ENCODE measurements at regions not wholly inside any gene's neighbourhood (a gene's known extent, or its start where the extent isn't known, plus 50 kb on each side); places are given as distances from the start of the nearest gene placed in this dataset.
A peak's percentile ranks its signal among the peaks of the same experiment; 100 is the strongest.

- Mint-ChIP-seq H3K4me3 (no peak overlapping the region), H3K4me1 (no peaks in the 10 kb centered on the region), H3K27me3 (no peaks in the 10 kb centered on the region), H3K27ac (no peak overlapping the region), H3K36me3 (no peaks in the 10 kb centered on the region), H3K9me3 (peaks cover 0 to 30% (median 14%) of the 10 kb centered on the region in 8 donors)
- Histone ChIP-seq H3K36me3 (ENCODE audit: insufficient read depth, low read length) (no peaks in the 10 kb centered on the region), H3K27me3 (ENCODE audit: insufficient read depth, low read length) (no peaks in the 10 kb centered on the region), H3K4me3 (ENCODE audit: low read length in 2 of 2) (no peak overlapping the region), H3K27ac (ENCODE audit: low read depth, low read length) (no peak overlapping the region), H3K4me1 (ENCODE audit: insufficient read depth, low read length) (no peaks in the 10 kb centered on the region), H3K9me3 (ENCODE audit: control insufficient read depth in 1 of 2, low read length in 2 of 2) (no peaks in the 10 kb centered on the region)
- ChIA-PET POLR2A (ENCODE audit: partially characterized antibody) (no interaction called here), CTCF (ENCODE audit: partially characterized antibody) (no interaction called here)
- DNase-seq: no peak
- intact Hi-C loops (cut with micrococcal nuclease): no loop called here
These were observed 1013.1 kb downstream of the TYW1 start for GRCh38 chr7:68009716-68010115.

DNA sequence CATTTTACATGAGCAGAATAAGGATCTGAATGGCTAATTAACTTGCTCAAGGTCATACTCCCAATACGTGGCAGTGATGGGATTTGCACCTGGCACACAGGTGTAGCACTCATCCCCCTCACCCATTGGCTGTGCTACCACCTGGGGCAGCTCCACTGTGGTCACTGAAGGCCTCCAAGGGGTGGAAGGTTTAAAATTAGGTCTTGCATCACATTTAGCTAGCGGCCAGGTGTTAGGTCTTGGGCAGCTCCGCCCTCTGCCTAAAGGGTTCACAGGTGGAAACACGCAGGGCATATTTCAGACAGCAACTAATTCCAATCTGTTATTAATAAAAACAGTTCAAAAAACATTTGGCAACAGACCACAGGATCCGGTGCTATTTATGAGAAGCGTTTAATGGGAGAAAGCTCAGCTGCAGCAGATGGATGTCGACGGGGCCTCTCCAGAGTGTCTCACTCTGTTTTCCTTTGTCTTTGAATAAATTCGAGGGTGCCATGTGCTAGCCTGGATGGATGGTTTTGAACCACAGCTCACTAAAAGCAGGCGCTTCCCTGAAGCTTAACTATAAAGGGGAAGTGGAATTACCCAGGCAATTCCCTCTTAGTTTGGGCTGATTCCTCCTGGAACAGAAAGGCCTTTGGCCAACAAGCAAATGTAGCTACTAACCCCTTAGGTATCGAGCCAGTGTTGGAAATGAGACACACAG is 1017.6 kb downstream of the TYW1 start:
- ChIA-PET POLR2A (ENCODE audit: partially characterized antibody) (no interaction called here), CTCF (ENCODE audit: partially characterized antibody) (no interaction called here)
- intact Hi-C loops (cut with micrococcal nuclease): no loop called here
- peaks cover 0 to 30% (median 14%) of the 10 kb centered on the region in 8 donors for H3K9me3 Mint-ChIP-seq
- no peak overlapping the region for H3K27ac ChIP-seq (ENCODE audit: low read depth, low read length)
- H3K9me3 ChIP-seq (ENCODE audit: control insufficient read depth in 1 of 2, low read length in 2 of 2): no peaks in the 10 kb centered on the region
- no peaks in the 10 kb centered on the region for H3K4me1 ChIP-seq (ENCODE audit: insufficient read depth, low read length)
- H3K4me1 Mint-ChIP-seq: no peaks in the 10 kb centered on the region
- H3K27ac Mint-ChIP-seq: no peak overlapping the region
- H3K27me3 Mint-ChIP-seq: no peaks in the 10 kb centered on the region
- no peak overlapping the region for H3K4me3 ChIP-seq (ENCODE audit: low read length in 2 of 2)
- H3K36me3 ChIP-seq (ENCODE audit: insufficient read depth, low read length): no peaks in the 10 kb centered on the region
- DNase-seq: no peak
- no peaks in the 10 kb centered on the region for H3K36me3 Mint-ChIP-seq
- no peak overlapping the region for H3K4me3 Mint-ChIP-seq
- H3K27me3 ChIP-seq (ENCODE audit: insufficient read depth, low read length): no peaks in the 10 kb centered on the region

- Histone ChIP-seq H3K36me3 (ENCODE audit: insufficient read depth, low read length) (no peaks in the 10 kb centered on the region), H3K4me1 (ENCODE audit: insufficient read depth, low read length) (no peaks in the 10 kb centered on the region), H3K9me3 (ENCODE audit: control insufficient read depth in 1 of 2, low read length in 2 of 2) (no peaks in the 10 kb centered on the region), H3K4me3 (ENCODE audit: low read length in 2 of 2) (no peak overlapping the region), H3K27ac (ENCODE audit: low read depth, low read length) (no peak overlapping the region), H3K27me3 (ENCODE audit: insufficient read depth, low read length) (no peaks in the 10 kb centered on the region)
- DNase-seq: no peak
- H3K9me3 Mint-ChIP-seq: peaks cover 0 to 28% (median 11%) of the 10 kb centered on the region in 8 donors
- H3K4me3 Mint-ChIP-seq: no peak overlapping the region
- H3K27ac Mint-ChIP-seq: no peak overlapping the region
- ChIA-PET POLR2A (ENCODE audit: partially characterized antibody) (no interaction called here), CTCF (ENCODE audit: partially characterized antibody) (no interaction called here)
- intact Hi-C loops (cut with micrococcal nuclease): no loop called here
- no peaks in the 10 kb centered on the region for H3K27me3 Mint-ChIP-seq
- H3K4me1 Mint-ChIP-seq: no peaks in the 10 kb centered on the region
- H3K36me3 Mint-ChIP-seq: no peaks in the 10 kb centered on the region
These were observed 1018.7 kb downstream of the TYW1 start for GRCh38 chr7:68015122-68015977.

DNA sequence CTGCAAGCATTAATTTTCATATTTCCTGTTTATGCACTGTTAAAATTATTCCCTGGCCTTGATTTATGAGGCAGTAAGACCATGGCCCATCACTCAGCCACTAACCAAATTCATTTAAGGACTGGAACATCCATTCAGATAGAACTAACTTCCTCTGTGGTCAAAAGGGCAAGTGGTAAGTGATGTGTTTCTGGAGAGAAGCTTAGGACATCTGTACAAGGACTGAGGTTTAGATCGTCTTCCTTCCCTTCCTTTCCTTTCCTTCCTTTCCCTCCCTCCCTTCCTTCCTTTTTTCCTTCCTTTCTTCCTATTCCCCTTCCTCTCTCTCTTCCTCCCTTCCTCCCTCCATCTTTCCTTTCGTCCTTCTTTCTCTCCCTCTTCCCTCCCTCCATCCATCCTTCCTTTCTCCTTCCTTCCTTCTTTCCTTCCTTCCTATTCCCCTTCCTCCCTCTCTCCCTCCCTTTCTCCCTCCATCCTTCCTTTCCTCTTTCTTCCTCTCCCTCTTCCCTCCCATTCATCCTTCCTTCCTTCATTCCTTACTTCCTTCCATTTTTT is 1019.4 kb downstream of the TYW1 start:
- H3K4me1 ChIP-seq (ENCODE audit: insufficient read depth, low read length): no peaks in the 10 kb centered on the region
- Mint-ChIP-seq H3K36me3 (no peaks in the 10 kb centered on the region), H3K27me3 (no peaks in the 10 kb centered on the region), H3K4me3 (no peak overlapping the region), H3K4me1 (no peaks in the 10 kb centered on the region), H3K27ac (peak overlapping the region in 1 of 7 donors; percentile 62), H3K9me3 (peaks cover 0 to 29% (median 11%) of the 10 kb centered on the region in 8 donors)
- DNase-seq: no peak
- ChIA-PET CTCF (ENCODE audit: partially characterized antibody) (no interaction called here), POLR2A (ENCODE audit: partially characterized antibody) (no interaction called here)
- no peaks in the 10 kb centered on the region for H3K9me3 ChIP-seq (ENCODE audit: control insufficient read depth in 1 of 2, low read length in 2 of 2)
- H3K36me3 ChIP-seq (ENCODE audit: insufficient read depth, low read length): no peaks in the 10 kb centered on the region
- intact Hi-C loops (cut with micrococcal nuclease): no loop called here
- no peaks in the 10 kb centered on the region for H3K27me3 ChIP-seq (ENCODE audit: insufficient read depth, low read length)
- no peak overlapping the region for H3K4me3 ChIP-seq (ENCODE audit: low read length in 2 of 2)
- H3K27ac ChIP-seq (ENCODE audit: low read depth, low read length): no peak overlapping the region

GRCh38 chr7:68020102-68020501 is 1023.5 kb downstream of the TYW1 start:
- H3K36me3 ChIP-seq (ENCODE audit: insufficient read depth, low read length): no peaks in the 10 kb centered on the region
- POLR2A ChIA-PET (ENCODE audit: partially characterized antibody): no interaction called here
- CTCF ChIA-PET (ENCODE audit: partially characterized antibody): no interaction called here
- Mint-ChIP-seq H3K4me1 (no peaks in the 10 kb centered on the region), H3K27ac (no peak overlapping the region), H3K4me3 (no peak overlapping the region), H3K27me3 (no peaks in the 10 kb centered on the region), H3K9me3 (peaks cover 0 to 23% (median 5%) of the 10 kb centered on the region in 8 donors), H3K36me3 (no peaks in the 10 kb centered on the region)
- intact Hi-C loops (cut with micrococcal nuclease): no loop called here
- no peak overlapping the region for H3K4me3 ChIP-seq (ENCODE audit: low read length in 2 of 2)
- H3K27ac ChIP-seq (ENCODE audit: low read depth, low read length): no peak overlapping the region
- H3K27me3 ChIP-seq (ENCODE audit: insufficient read depth, low read length): no peaks in the 10 kb centered on the region
- no peak for DNase-seq
- H3K4me1 ChIP-seq (ENCODE audit: insufficient read depth, low read length): no peaks in the 10 kb centered on the region
- H3K9me3 ChIP-seq (ENCODE audit: control insufficient read depth in 1 of 2, low read length in 2 of 2): peaks cover 0 to under 1% of the 10 kb centered on the region in 2 donors

DNA sequence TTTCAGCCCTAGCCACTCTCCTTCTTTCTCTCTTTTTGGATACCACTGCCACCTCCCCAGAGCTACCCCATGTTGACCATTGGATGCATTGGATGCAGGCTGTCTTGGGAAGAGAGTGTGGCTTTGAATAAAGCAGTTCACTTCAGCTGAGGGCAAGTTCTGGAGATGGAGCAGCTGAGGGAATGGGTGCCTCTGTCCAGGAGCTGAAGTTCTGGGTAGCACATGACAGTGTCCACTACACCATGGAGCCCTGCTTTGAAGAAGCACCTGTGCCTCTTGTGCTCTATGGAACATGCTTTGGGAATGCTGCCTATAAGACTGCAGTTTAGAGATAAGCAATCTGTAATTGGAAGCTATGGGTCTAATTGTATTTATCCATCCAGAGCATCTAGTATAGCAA is 1028.7 kb downstream of the TYW1 start:
- Histone ChIP-seq H3K27ac (ENCODE audit: low read depth, low read length) (no peak overlapping the region), H3K36me3 (ENCODE audit: insufficient read depth, low read length) (no peaks in the 10 kb centered on the region), H3K4me3 (ENCODE audit: low read length in 2 of 2) (no peak overlapping the region), H3K9me3 (ENCODE audit: control insufficient read depth in 1 of 2, low read length in 2 of 2) (peaks cover 0 to 4% of the 10 kb centered on the region in 2 donors), H3K4me1 (ENCODE audit: insufficient read depth, low read length) (no peaks in the 10 kb centered on the region), H3K27me3 (ENCODE audit: insufficient read depth, low read length) (no peaks in the 10 kb centered on the region)
- Mint-ChIP-seq H3K36me3 (no peaks in the 10 kb centered on the region), H3K4me3 (no peak overlapping the region), H3K27ac (no peak overlapping the region), H3K4me1 (no peaks in the 10 kb centered on the region), H3K9me3 (peaks cover 0 to 16% (median 10%) of the 10 kb centered on the region in 8 donors), H3K27me3 (no peaks in the 10 kb centered on the region)
- ChIA-PET CTCF (ENCODE audit: partially characterized antibody) (no interaction called here), POLR2A (ENCODE audit: partially characterized antibody) (no interaction called here)
- intact Hi-C loops (cut with micrococcal nuclease): no loop called here
- DNase-seq: no peak

DNA sequence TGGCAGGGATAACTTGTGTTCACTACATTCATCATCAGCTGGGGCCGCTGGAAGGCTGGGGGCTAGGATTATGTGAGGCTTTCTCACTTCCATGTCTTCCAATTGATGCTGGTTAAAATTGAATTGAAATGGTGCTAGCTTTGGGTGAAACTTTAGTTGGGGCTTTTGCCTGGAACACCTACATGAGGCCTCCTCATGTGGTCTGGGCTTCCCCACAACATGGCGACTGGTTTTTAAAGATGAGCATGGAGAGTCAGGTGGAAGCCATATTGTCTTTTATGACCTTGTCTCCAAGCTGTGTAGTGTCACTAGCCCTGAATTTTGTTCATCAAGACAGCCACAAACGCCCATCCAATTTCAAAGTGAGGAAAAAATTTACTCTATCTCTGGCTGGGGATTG is 1033.9 kb downstream of the TYW1 start:
- no peaks in the 10 kb centered on the region for H3K4me1 ChIP-seq (ENCODE audit: insufficient read depth, low read length)
- no peak overlapping the region for H3K4me3 ChIP-seq (ENCODE audit: low read length in 2 of 2)
- no peaks in the 10 kb centered on the region for H3K27me3 ChIP-seq (ENCODE audit: insufficient read depth, low read length)
- Mint-ChIP-seq H3K27ac (no peak overlapping the region), H3K27me3 (no peaks in the 10 kb centered on the region), H3K9me3 (peaks cover 0 to 43% (median 18%) of the 10 kb centered on the region in 8 donors), H3K4me3 (no peak overlapping the region), H3K4me1 (no peaks in the 10 kb centered on the region), H3K36me3 (no peaks in the 10 kb centered on the region)
- intact Hi-C loops (cut with micrococcal nuclease): no loop called here
- H3K27ac ChIP-seq (ENCODE audit: low read depth, low read length): no peak overlapping the region
- H3K9me3 ChIP-seq (ENCODE audit: control insufficient read depth in 1 of 2, low read length in 2 of 2): no peaks in the 10 kb centered on the region
- CTCF ChIA-PET (ENCODE audit: partially characterized antibody): no interaction called here
- POLR2A ChIA-PET (ENCODE audit: partially characterized antibody): no interaction called here
- H3K36me3 ChIP-seq (ENCODE audit: insufficient read depth, low read length): no peaks in the 10 kb centered on the region
- no peak for DNase-seq
